Smooth muscle cell (in vitro differentiated cells): ENCODE measurements at regions not wholly inside any gene's neighbourhood (a gene's known extent, or its start where the extent isn't known, plus 50 kb on each side); places are given as distances from the start of the nearest gene placed in this dataset.

ENCODE experiments used
- DNase-seq: peaks from one replicate; lab custom pipeline; 2025; ENCODE audit not compliant: unreplicated experiment; lab: John Stamatoyannopoulos, UW
- H2AFZ ChIP-seq: fragments of 200-600 bp; sonication (generic); 2 replicates; pipeline ENCODE4 v1.6.0; 2016; ENCODE audit warnings: antibody characterized with exemption, low read depth, mild to moderate bottlenecking
- H3F3A ChIP-seq: fragments of 200-600 bp; sonication (generic); 2 replicates; pipeline ENCODE4 v1.6.0; 2017; ENCODE audit warnings: antibody characterized with exemption, low read depth
- H3K27ac ChIP-seq: fragments of 200-600 bp; sonication (generic); 2 replicates; pipeline ENCODE4 v1.5.1; 2016; ENCODE audit warnings: low read depth, mild to moderate bottlenecking
- H3K27me3 ChIP-seq: fragments of 200-600 bp; sonication (generic); 2 replicates; pipeline ENCODE4 v1.6.1; 2016; ENCODE audit warnings: low read depth, mild to moderate bottlenecking
- H3K36me3 ChIP-seq: fragments of 200-600 bp; sonication (generic); 2 replicates; pipeline ENCODE4 v1.5.1; 2016; ENCODE audit warnings: low read depth
- H3K4me1 ChIP-seq: fragments of 200-600 bp; sonication (generic); 2 replicates; pipeline ENCODE4 v1.5.1; 2016; ENCODE audit warnings: low read depth
- H3K4me2 ChIP-seq: fragments of 200-600 bp; sonication (generic); 2 replicates; pipeline ENCODE4 v1.6.0; 2016; ENCODE audit warnings: mild to moderate bottlenecking
- H3K4me3 ChIP-seq: fragments of 200-600 bp; sonication (generic); 2 replicates; pipeline ENCODE4 v1.5.1; 2016; ENCODE audit warnings: mild to moderate bottlenecking
- H3K79me2 ChIP-seq: fragments of 200-600 bp; sonication (generic); 2 replicates; pipeline ENCODE4 v1.6.0; 2016; ENCODE audit warnings: low read depth, mild to moderate bottlenecking
- H3K9ac ChIP-seq: fragments of 200-600 bp; sonication (generic); 2 replicates; pipeline ENCODE4 v1.6.0; 2016; ENCODE audit warnings: low read depth
- H3K9me3 ChIP-seq: fragments of 200-600 bp; sonication (generic); replicated peaks from 2 replicates; pipeline ENCODE4 v1.5.1; 2016; ENCODE audit warnings: low read depth
- H4K20me1 ChIP-seq: fragments of 200-600 bp; sonication (generic); 2 replicates; pipeline ENCODE4 v1.6.0; 2016; ENCODE audit warnings: low read depth
- WGBS: methylation state at CpG from one replicate; pipeline ENCODE4 v1.1.7; 2016; ENCODE audit warnings: low lambda C conversion rate; 5-methylcytosine and 5-hydroxymethylcytosine counted together
- TF ChIP-seq, protein P1 (sequence below): fragments of 200-600 bp; sonication (generic); IDR thresholded peaks from 2 replicates; pipeline ENCODE4 v1.5.1; 2017; ENCODE audit warnings: borderline replicate concordance, mild to moderate bottlenecking, antibody characterized with exemption; ENCODE audit not compliant: insufficient read depth, poor library complexity, severe bottlenecking

DNA sequence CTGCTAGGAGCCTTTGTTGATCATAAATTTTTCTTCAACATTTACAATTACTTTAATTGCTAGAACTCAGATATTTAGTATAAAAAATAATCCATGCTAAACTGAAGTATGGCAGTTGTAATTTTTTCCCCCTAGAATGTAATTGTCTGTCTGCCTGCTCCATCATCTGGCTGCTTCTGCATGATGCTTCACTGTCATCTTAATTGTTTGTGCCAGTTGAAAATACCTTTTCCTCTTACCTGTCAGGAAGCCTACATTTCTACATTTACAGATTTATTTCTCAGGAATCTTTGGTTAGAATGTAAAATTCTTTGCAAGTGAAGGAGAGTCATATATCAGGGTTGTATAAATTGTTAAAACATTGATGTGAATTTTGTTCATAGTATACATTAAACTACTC, 348.6 kb downstream of the GRXCR1 start:
- no peak overlapping the region for H3K27ac ChIP-seq
- H2AFZ ChIP-seq: no peak overlapping the region
- H3K9me3 ChIP-seq: no peaks in the 10 kb centered on the region
- no peaks in the 10 kb centered on the region for H3K27me3 ChIP-seq
- no peak overlapping the region for H3K9ac ChIP-seq
- no peak overlapping the region for H3K4me2 ChIP-seq
- H3K79me2 ChIP-seq: no peaks in the 10 kb centered on the region
- H3K36me3 ChIP-seq: no peaks in the 10 kb centered on the region
- TF ChIP-seq, protein P1, sequence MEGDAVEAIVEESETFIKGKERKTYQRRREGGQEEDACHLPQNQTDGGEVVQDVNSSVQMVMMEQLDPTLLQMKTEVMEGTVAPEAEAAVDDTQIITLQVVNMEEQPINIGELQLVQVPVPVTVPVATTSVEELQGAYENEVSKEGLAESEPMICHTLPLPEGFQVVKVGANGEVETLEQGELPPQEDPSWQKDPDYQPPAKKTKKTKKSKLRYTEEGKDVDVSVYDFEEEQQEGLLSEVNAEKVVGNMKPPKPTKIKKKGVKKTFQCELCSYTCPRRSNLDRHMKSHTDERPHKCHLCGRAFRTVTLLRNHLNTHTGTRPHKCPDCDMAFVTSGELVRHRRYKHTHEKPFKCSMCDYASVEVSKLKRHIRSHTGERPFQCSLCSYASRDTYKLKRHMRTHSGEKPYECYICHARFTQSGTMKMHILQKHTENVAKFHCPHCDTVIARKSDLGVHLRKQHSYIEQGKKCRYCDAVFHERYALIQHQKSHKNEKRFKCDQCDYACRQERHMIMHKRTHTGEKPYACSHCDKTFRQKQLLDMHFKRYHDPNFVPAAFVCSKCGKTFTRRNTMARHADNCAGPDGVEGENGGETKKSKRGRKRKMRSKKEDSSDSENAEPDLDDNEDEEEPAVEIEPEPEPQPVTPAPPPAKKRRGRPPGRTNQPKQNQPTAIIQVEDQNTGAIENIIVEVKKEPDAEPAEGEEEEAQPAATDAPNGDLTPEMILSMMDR: no peak
- no peaks in the 10 kb centered on the region for H3F3A ChIP-seq
- H3K4me3 ChIP-seq: no peak overlapping the region
- H4K20me1 ChIP-seq: no peaks in the 10 kb centered on the region
- no peak for DNase-seq
- H3K4me1 ChIP-seq: no peaks in the 10 kb centered on the region

DNA sequence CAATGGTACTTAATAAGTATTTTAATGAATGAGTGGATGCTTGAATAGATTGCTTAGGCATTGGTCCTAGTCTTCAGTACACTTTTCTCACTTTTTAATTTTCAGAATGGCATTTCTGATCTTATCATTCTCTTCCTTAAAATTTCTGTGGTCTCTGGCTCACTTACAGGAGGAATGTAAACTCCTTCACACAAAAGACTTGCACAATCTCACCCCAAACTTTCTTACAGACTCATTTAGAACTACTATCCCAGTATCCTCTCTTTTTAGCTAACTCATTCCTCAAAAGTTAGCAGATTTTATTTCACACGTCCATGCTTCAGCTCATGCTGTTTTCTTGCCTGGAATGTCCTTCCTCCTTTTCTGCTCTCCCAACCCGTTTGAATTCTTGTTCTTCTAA, 350.1 kb downstream of the GRXCR1 start:
- H3K4me3 ChIP-seq: no peak overlapping the region
- TF ChIP-seq, protein P1: no peak
- no peaks in the 10 kb centered on the region for H3K27me3 ChIP-seq
- no peaks in the 10 kb centered on the region for H4K20me1 ChIP-seq
- no peak for DNase-seq
- H3K9ac ChIP-seq: no peak overlapping the region
- H3K4me1 ChIP-seq: no peaks in the 10 kb centered on the region
- H3K79me2 ChIP-seq: no peaks in the 10 kb centered on the region
- no peak overlapping the region for H3K4me2 ChIP-seq
- no peaks in the 10 kb centered on the region for H3K9me3 ChIP-seq
- H3F3A ChIP-seq: no peaks in the 10 kb centered on the region
- no peak overlapping the region for H3K27ac ChIP-seq
- peak overlapping the region; percentile 16 for H2AFZ ChIP-seq
- H3K36me3 ChIP-seq: no peaks in the 10 kb centered on the region
- 74% methylated on average over 2 of the region's 2 CpGs for WGBS

DNA sequence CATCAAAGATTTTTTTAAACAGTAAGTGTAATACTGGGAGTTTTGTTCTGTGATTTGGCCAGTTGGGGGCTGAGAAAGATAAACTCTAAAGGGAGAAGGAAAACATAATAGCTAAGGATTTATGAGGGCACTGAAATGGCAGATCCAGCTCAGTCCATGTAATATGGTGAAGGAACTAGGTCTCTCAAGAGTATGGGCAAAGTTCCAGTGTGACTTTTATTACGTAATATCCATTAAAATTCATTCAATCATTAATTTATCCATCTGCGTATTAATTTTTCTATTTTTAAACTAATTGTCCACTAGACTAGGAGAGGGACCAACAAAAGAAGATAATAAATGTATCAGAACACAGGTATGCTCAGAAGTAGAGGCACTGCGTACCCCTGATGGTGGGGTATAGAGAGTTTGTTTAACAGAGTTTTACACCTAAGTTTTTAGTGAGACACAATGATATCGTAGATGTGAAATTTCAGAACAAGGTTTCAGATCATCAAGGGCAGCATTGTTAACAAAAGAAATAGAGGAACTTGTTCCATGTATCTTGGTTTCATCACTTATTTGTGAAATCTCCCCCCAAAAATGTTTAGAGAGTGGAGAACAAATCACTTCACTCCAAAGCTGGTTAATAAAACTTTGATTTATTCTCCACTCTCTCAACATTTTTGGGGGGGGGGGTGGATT, 351.1 kb downstream of the GRXCR1 start:
- no peaks in the 10 kb centered on the region for H3K4me1 ChIP-seq
- no peaks in the 10 kb centered on the region for H4K20me1 ChIP-seq
- no peak overlapping the region for H2AFZ ChIP-seq
- TF ChIP-seq, protein P1: no peak
- H3K79me2 ChIP-seq: no peaks in the 10 kb centered on the region
- no peaks in the 10 kb centered on the region for H3K27me3 ChIP-seq
- no peak overlapping the region for H3K9ac ChIP-seq
- H3K4me3 ChIP-seq: no peak overlapping the region
- H3F3A ChIP-seq: no peaks in the 10 kb centered on the region
- no peak overlapping the region for H3K4me2 ChIP-seq
- no peak overlapping the region for H3K27ac ChIP-seq
- 92% methylated on average over 4 of the region's 4 CpGs for WGBS
- H3K36me3 ChIP-seq: no peaks in the 10 kb centered on the region
- H3K9me3 ChIP-seq: no peaks in the 10 kb centered on the region
- DNase-seq: no peak

DNA sequence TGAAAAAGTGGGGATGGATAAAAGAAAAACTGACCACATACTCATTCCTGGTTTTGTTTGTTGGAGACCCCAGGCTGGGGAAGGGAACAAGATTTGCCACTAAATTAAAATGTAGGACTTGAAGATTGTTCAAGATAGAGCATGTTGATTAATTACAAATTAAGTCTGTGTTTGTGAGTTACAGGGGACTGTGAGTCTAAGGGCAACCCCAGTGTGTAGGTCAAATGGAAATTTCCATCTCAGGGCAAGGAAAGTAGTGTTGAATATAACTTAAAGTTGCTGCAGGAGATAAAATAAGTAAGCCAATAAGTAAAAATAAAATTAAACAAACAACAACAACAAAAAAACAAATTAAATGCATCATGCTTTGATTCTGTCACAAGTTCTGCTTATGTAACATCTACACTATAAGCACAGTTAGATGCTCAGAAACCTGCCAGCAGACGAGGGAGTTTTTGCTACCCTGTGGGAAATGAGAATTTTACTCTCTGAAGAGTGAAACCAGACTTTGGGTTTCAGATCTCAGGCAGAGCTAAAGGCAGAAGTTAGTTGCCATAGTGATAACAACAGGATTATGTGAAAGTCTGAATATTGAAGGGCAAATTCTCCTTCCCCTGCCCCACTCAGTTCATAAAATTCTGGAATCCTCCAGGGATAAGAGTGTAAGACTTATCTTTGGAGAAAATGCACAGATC, 352.3 kb downstream of the GRXCR1 start:
- H3K27ac ChIP-seq: no peak overlapping the region
- H3K79me2 ChIP-seq: no peaks in the 10 kb centered on the region
- no peaks in the 10 kb centered on the region for H3K36me3 ChIP-seq
- H3K4me3 ChIP-seq: no peak overlapping the region
- DNase-seq: no peak
- no peaks in the 10 kb centered on the region for H3K27me3 ChIP-seq
- H3F3A ChIP-seq: no peaks in the 10 kb centered on the region
- WGBS: 74% methylated on average over 1 of the region's 1 CpG
- H3K4me1 ChIP-seq: no peaks in the 10 kb centered on the region
- no peak overlapping the region for H3K4me2 ChIP-seq
- TF ChIP-seq, protein P1: no peak
- no peak overlapping the region for H2AFZ ChIP-seq
- no peak overlapping the region for H3K9ac ChIP-seq
- H3K9me3 ChIP-seq: no peaks in the 10 kb centered on the region
- H4K20me1 ChIP-seq: no peaks in the 10 kb centered on the region
